SK-N-SH treated with all-trans-retinoic acid at 6 μM for 48 hours (cell line): ENCODE measurements at regions not wholly inside any gene's neighbourhood (a gene's known extent, or its start where the extent isn't known, plus 50 kb on each side); places are given as distances from the start of the nearest gene placed in this dataset.

Experiments used
- ATAC-seq: fragments of 200-7000 bp; cut with Tn5 transposase; 3 replicates; pipeline ENCODE4 v1.9.1; 2020; ENCODE audit warnings: mild to moderate bottlenecking, moderate library complexity
- ARNTL ChIP-seq: fragments of 450-650 bp; formaldehyde crosslinking; IDR thresholded peaks from 2 replicates; pipeline ENCODE4 v1.5.0; 2020; ENCODE audit warnings: low read depth, mild to moderate bottlenecking, moderate library complexity, borderline replicate concordance
- BACH2 ChIP-seq: fragments of 250-450 bp; sonication (Bioruptor Pico); IDR thresholded peaks from 2 replicates; pipeline ENCODE4 v1.9.0; 2021; ENCODE audit warnings: mild to moderate bottlenecking, borderline replicate concordance
- CSDC2 ChIP-seq: fragments of 250-450 bp; sonication (Bioruptor Pico); IDR thresholded peaks from 2 replicates; pipeline ENCODE4 v1.5.0; 2020; ENCODE audit warnings: mild to moderate bottlenecking, moderate library complexity
- CSRNP3 ChIP-seq: fragments of 250-450 bp; sonication (Bioruptor Pico); IDR thresholded peaks from 2 replicates; pipeline ENCODE4 v1.5.1; 2021; ENCODE audit warnings: mild to moderate bottlenecking, moderate library complexity
- ESRRG ChIP-seq: fragments of 250-450 bp; sonication (Bioruptor Pico); IDR thresholded peaks from 2 replicates; pipeline ENCODE4 v1.6.1; 2021; ENCODE audit warnings: mild to moderate bottlenecking
- GLIS3 ChIP-seq: fragments of 250-450 bp; sonication (Bioruptor Pico); IDR thresholded peaks from 2 replicates; pipeline ENCODE4 v1.5.0; 2020; ENCODE audit warnings: mild to moderate bottlenecking, moderate library complexity
- ISL1 ChIP-seq: fragments of 250-450 bp; sonication (Bioruptor Pico); IDR thresholded peaks from 2 replicates; pipeline ENCODE4 v2.1.2; 2022; ENCODE audit warnings: mild to moderate bottlenecking, moderate library complexity
- OSR1 ChIP-seq: fragments of 250-450 bp; sonication (Bioruptor Pico); IDR thresholded peaks from 2 replicates; pipeline ENCODE4 v1.8.0; 2022; ENCODE audit warnings: moderate library complexity, mild to moderate bottlenecking, inconsistent platforms
- POU6F1 ChIP-seq: fragments of 250-450 bp; sonication (Bioruptor Pico); IDR thresholded peaks from 2 replicates; pipeline ENCODE4 v1.8.0; 2021; ENCODE audit warnings: low read depth, mild to moderate bottlenecking, moderate library complexity, borderline replicate concordance
- PPARA ChIP-seq: fragments of 250-450 bp; sonication (Bioruptor Pico); IDR thresholded peaks from 2 replicates; pipeline ENCODE4 v1.5.0; 2020; ENCODE audit warnings: mild to moderate bottlenecking, borderline replicate concordance
- RARB ChIP-seq: fragments of 250-450 bp; sonication (Bioruptor Pico); IDR thresholded peaks from 2 replicates; pipeline ENCODE4 v1.8.0; 2021; ENCODE audit warnings: mild to moderate bottlenecking, moderate library complexity
- SNAI2 ChIP-seq: fragments of 250-450 bp; sonication (Bioruptor Pico); IDR thresholded peaks from 2 replicates; pipeline ENCODE4 v1.5.0; 2020; ENCODE audit warnings: mild to moderate bottlenecking, moderate library complexity
- TCF4 ChIP-seq: fragments of 250-450 bp; sonication (Bioruptor Pico); IDR thresholded peaks from 2 replicates; pipeline ENCODE4 v1.8.0; 2021; ENCODE audit warnings: mild to moderate bottlenecking, moderate library complexity, borderline replicate concordance
- TOX ChIP-seq: fragments of 250-450 bp; sonication (Bioruptor Pico); IDR thresholded peaks from 2 replicates; pipeline ENCODE4 v1.8.0; 2021; ENCODE audit warnings: mild to moderate bottlenecking, moderate library complexity, borderline replicate concordance
- TSHZ2 ChIP-seq: fragments of 250-450 bp; sonication (Bioruptor Pico); IDR thresholded peaks from 2 replicates; pipeline ENCODE4 v1.5.0; 2020; ENCODE audit warnings: mild to moderate bottlenecking, moderate library complexity
- ZC3H10 ChIP-seq: fragments of 250-450 bp; sonication (Bioruptor Pico); IDR thresholded peaks from 2 replicates; pipeline ENCODE4 v1.5.1; 2021; ENCODE audit warnings: mild to moderate bottlenecking, moderate library complexity
- ZFP3 ChIP-seq: fragments of 250-450 bp; sonication (Bioruptor Pico); IDR thresholded peaks from 2 replicates; pipeline ENCODE4 v1.5.0; 2020; ENCODE audit warnings: mild to moderate bottlenecking, moderate library complexity
- ZFP30 ChIP-seq: fragments of 450-650 bp; formaldehyde crosslinking; IDR thresholded peaks from 2 replicates; pipeline ENCODE4 v1.5.0; 2022; ENCODE audit warnings: mild to moderate bottlenecking, moderate library complexity
- ZNF565 ChIP-seq: fragments of 450-650 bp; formaldehyde crosslinking; conservative IDR thresholded peaks from 2 replicates; pipeline ENCODE4 v1.5.0; 2020; ENCODE audit warnings: low read depth, mild to moderate bottlenecking, moderate library complexity
- ZNF70 ChIP-seq: fragments of 450-650 bp; formaldehyde crosslinking; IDR thresholded peaks from 2 replicates; pipeline ENCODE4 v1.5.0; 2020; ENCODE audit warnings: mild to moderate bottlenecking, moderate library complexity
- ZNF8 ChIP-seq: fragments of 450-650 bp; formaldehyde crosslinking; IDR thresholded peaks from 2 replicates; pipeline ENCODE4 v1.5.0; 2020; ENCODE audit warnings: mild to moderate bottlenecking, moderate library complexity
- TF ChIP-seq, protein P1 (sequence below): fragments of 250-450 bp; sonication (Bioruptor Pico); IDR thresholded peaks from 2 replicates; pipeline ENCODE4 v1.8.0; 2020; ENCODE audit warnings: mild to moderate bottlenecking, moderate library complexity, borderline replicate concordance
- TF ChIP-seq, protein P2 (sequence below): fragments of 250-450 bp; sonication (Bioruptor Pico); IDR thresholded peaks from 2 replicates; pipeline ENCODE4 v1.5.1; 2020; ENCODE audit warnings: low read depth, mild to moderate bottlenecking, moderate library complexity

- no peak for TF ChIP-seq TCF4 (CRISPR knock-in tag)
- TF ChIP-seq ZC3H10 (CRISPR knock-in tag): no peak
- TF ChIP-seq SNAI2 (CRISPR knock-in tag): no peak
- TF ChIP-seq TOX: no peak
- no peak for TF ChIP-seq TSHZ2 (CRISPR knock-in tag)
- TF ChIP-seq OSR1: no peak
- TF ChIP-seq ZFP3 (CRISPR knock-in tag): no peak
- TF ChIP-seq BACH2 (CRISPR knock-in tag): no peak
- TF ChIP-seq ZNF565 (CRISPR knock-in tag): no peak
- TF ChIP-seq, protein P1, sequence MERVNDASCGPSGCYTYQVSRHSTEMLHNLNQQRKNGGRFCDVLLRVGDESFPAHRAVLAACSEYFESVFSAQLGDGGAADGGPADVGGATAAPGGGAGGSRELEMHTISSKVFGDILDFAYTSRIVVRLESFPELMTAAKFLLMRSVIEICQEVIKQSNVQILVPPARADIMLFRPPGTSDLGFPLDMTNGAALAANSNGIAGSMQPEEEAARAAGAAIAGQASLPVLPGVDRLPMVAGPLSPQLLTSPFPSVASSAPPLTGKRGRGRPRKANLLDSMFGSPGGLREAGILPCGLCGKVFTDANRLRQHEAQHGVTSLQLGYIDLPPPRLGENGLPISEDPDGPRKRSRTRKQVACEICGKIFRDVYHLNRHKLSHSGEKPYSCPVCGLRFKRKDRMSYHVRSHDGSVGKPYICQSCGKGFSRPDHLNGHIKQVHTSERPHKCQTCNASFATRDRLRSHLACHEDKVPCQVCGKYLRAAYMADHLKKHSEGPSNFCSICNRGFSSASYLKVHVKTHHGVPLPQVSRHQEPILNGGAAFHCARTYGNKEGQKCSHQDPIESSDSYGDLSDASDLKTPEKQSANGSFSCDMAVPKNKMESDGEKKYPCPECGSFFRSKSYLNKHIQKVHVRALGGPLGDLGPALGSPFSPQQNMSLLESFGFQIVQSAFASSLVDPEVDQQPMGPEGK (CRISPR knock-in tag): no peak
- no peak for TF ChIP-seq ZFP30
- TF ChIP-seq ZNF8 (CRISPR knock-in tag): no peak
- no peak for TF ChIP-seq PPARA (CRISPR knock-in tag)
- no peak for TF ChIP-seq POU6F1 (CRISPR knock-in tag)
- TF ChIP-seq GLIS3 (CRISPR knock-in tag): no peak
- TF ChIP-seq, protein P2, sequence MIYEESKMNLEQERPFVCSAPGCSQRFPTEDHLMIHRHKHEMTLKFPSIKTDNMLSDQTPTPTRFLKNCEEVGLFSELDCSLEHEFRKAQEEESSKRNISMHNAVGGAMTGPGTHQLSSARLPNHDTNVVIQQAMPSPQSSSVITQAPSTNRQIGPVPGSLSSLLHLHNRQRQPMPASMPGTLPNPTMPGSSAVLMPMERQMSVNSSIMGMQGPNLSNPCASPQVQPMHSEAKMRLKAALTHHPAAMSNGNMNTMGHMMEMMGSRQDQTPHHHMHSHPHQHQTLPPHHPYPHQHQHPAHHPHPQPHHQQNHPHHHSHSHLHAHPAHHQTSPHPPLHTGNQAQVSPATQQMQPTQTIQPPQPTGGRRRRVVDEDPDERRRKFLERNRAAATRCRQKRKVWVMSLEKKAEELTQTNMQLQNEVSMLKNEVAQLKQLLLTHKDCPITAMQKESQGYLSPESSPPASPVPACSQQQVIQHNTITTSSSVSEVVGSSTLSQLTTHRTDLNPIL (CRISPR knock-in tag): no peak
- no peak for TF ChIP-seq ZNF70 (CRISPR knock-in tag)
- no peak for ATAC-seq
These were observed 673.9 kb downstream of the SLC16A7 start for GRCh38 chr12:60269611-60270269.

- no peak for ATAC-seq
- TF ChIP-seq, protein P1 (CRISPR knock-in tag): no peak
- no peak for TF ChIP-seq OSR1
- no peak for TF ChIP-seq ZNF70 (CRISPR knock-in tag)
- no peak for TF ChIP-seq CSRNP3 (CRISPR knock-in tag)
- no peak for TF ChIP-seq ISL1 (CRISPR knock-in tag)
- TF ChIP-seq SNAI2 (CRISPR knock-in tag): no peak
- no peak for TF ChIP-seq ZC3H10 (CRISPR knock-in tag)
- TF ChIP-seq ARNTL (CRISPR knock-in tag): no peak
- no peak for TF ChIP-seq ZFP3 (CRISPR knock-in tag)
- TF ChIP-seq POU6F1 (CRISPR knock-in tag): no peak
- no peak for TF ChIP-seq RARB
- no peak for TF ChIP-seq TOX
- no peak for TF ChIP-seq ZFP30
- no peak for TF ChIP-seq BACH2 (CRISPR knock-in tag)
- TF ChIP-seq ZNF565 (CRISPR knock-in tag): no peak
- TF ChIP-seq TSHZ2 (CRISPR knock-in tag): no peak
- no peak for TF ChIP-seq CSDC2
- TF ChIP-seq ESRRG (CRISPR knock-in tag): no peak
- TF ChIP-seq, all 23 proteins: peak for 0
These were observed 676.0 kb downstream of the SLC16A7 start for GRCh38 chr12:60271816-60272215.
